AG10803 (cell line): ENCODE measurements at regions not wholly inside any gene's neighbourhood (a gene's known extent, or its start where the extent isn't known, plus 50 kb on each side); places are given as distances from the start of the nearest gene placed in this dataset.

Experiments
- DNase-seq: peaks from one replicate; pipeline ENCODE4 v3.0.0; 2010; ENCODE audit warnings: low read depth
- H3K4me3 ChIP-seq: 2 replicates; pipeline ENCODE4 v1.5.1; 2011; ENCODE audit warnings: mild to moderate bottlenecking, low read length, control low read depth
- CTCF ChIP-seq: conservative IDR thresholded peaks from 2 replicates; pipeline ENCODE4 v1.5.1; 2011; ENCODE audit warnings: mild to moderate bottlenecking, low read length, control low read depth, inconsistent platforms

- no peak for DNase-seq
- no peak for TF ChIP-seq CTCF
- H3K4me3 ChIP-seq: no peak overlapping the region
These were observed 100.0 kb upstream of the ZFHX3 start for GRCh38 chr16:73147958-73148357.

GRCh38 chr16:73145166-73145880 lies 97.4 kb upstream of the ZFHX3 start:
- no peak for TF ChIP-seq CTCF
- no peak overlapping the region for H3K4me3 ChIP-seq
- no peak for DNase-seq

GRCh38 chr16:73143576-73144422 lies 95.9 kb upstream of the ZFHX3 start:
- peak overlapping the region; percentile 59 for H3K4me3 ChIP-seq
- peak; percentile 68 for DNase-seq
- TF ChIP-seq CTCF: no peak

GRCh38 chr16:73143002-73143401 lies 95.1 kb upstream of the ZFHX3 start:
- TF ChIP-seq CTCF: no peak
- no peak overlapping the region; the same call in 1 of the 2 replicates for H3K4me3 ChIP-seq
- DNase-seq: no peak

- H3K4me3 ChIP-seq: no peak overlapping the region
- no peak for DNase-seq
- TF ChIP-seq CTCF: no peak
These were observed 94.3 kb upstream of the ZFHX3 start for GRCh38 chr16:73142053-73142854.

GRCh38 chr16:73140929-73141328 lies 93.0 kb upstream of the ZFHX3 start:
- DNase-seq: peak; percentile 17
- no peak overlapping the region for H3K4me3 ChIP-seq
- no peak for TF ChIP-seq CTCF
